ENCODE measurements at regions not wholly inside any gene's neighbourhood (a gene's known extent, or its start where the extent isn't known, plus 50 kb on each side); places are given as distances from the start of the nearest gene placed in this dataset.

DNA sequence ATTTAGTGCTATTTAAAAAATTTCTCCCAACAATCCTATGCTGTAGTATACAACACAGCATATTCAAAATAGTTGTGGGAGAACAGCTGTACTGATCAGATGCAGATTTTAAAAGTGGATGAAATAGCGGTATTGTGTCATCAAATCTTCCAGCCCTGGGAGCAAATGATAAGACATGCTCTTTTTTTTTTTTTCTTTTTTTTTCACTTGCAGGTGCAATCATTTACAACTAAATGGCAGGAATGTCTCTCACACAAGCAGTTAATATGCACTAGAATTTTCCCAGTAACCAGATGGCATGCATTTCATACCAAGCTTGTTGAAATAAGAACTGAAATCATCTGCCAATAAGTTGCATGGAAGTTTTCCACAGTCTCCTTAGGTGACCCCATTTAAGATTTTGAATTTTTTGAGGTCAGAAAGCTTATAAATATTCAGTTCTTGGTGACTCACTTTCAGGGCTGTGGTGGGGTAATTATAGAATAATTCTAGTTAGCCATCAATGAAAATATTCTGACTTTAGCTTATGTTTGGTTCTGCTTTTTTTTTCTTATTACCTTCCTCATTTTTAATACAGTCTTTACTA, 623.9 kb upstream of the NR5A2 start:
- TF ChIP-seq POLR2A (IDR thresholded peaks at IDR 0.05; ENCODE audit: low read depth, low read length) (no peak), TAF1 (IDR thresholded peaks at IDR 0.05; ENCODE audit: low read depth, low read length) (no peak)
